HG02884 (cell line): ENCODE measurements at regions not wholly inside any gene's neighbourhood (a gene's known extent, or its start where the extent isn't known, plus 50 kb on each side); places are given as distances from the start of the nearest gene placed in this dataset.
A peak's percentile ranks its signal among the peaks of the same experiment; 100 is the strongest.
"Not testable (repeated sequence)": the region's sequence is repeated elsewhere in the genome, so short reads cannot be mapped to it uniquely, and the experiment has no call there.

Experiments used
- ATAC-seq: cut with Tn5 transposase; IDR thresholded peaks from one replicate; pipeline ENCODE4 v1.9.1; 2021; ENCODE audit warnings: mild to moderate bottlenecking, moderate library complexity; ENCODE audit not compliant: unreplicated experiment

- ATAC-seq: no peak
Observed at GRCh38 chr4:144363890-144364289, 223.4 kb upstream of the GYPA start.

DNA sequence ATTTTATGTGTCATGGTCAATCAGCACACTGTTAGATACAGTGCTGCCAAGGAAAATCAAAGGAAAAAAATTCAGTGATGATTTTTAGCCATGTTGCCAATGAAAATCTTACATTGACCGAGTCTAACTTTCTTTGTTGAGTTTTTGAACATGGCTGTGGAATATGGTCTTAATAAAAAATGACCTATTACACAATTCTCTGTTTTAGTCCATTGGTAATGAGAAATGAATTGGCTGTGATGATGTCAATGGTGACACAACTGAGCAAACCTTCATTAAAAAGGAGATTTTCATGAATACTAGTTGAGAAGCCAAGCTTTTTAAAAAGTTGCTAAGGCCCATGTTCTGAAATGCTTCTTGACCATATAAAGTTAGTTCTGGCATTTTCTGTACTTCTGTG, 225.9 kb upstream of the GYPA start:
- ATAC-seq: no peak

DNA sequence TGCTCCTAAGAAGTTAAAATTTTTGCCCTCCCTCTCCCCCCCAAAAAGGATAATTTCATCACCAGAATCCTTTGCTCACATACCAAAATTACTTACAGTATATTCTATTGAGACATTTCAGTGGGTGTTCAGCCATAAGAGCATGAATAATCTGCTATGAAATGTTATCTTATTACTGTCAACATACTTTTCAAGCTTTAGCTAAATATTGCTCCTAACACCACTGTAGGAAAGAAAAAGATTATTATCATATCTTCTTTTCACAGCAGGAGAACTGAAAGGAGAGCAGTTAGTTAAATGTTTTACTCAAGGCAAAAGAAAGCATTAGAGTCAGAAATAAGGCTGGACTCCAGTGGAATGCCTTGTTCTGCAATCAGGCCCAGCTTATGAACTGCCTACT, 231.0 kb upstream of the GYPA start:
- no peak for ATAC-seq

DNA sequence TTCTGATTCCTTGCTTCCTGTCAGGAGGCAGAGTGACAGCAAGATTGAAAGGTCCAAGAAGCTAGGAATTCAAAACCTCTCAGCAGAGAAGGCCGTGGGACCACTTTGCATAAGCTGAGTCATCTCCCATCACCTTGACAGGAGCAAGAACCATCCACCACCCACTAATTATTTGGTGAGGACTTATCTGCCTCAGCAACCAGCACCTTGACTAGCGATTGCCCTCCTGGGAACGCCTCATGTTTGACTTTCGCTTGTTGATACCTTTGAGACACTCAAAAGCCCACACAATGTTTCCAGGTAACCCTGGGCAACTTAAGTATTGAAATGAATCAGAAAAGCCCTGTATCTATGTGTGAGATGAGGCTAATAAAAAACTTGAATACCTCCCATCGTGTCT, 233.5 kb upstream of the GYPA start:
- ATAC-seq: peak; percentile 97

DNA sequence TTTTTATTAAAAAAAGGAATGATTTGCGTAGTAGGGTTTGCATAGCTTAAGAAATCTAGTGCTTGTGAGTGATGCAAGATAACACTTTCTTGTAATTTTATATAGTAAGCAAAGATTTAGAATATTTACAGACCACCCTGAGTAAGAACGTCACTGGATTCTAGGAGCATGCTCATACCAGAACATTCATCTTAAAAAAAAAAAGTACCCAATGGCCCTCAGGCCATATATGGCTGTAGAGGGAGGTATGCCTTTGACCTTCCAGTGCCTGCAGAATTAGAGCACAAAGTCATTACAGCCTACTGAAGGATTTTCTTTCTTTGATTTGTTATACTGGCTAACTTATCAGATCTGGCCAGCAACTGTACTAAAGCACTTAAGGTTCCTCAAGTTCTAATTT, 236.3 kb upstream of the GYPA start:
- ATAC-seq: no peak

DNA sequence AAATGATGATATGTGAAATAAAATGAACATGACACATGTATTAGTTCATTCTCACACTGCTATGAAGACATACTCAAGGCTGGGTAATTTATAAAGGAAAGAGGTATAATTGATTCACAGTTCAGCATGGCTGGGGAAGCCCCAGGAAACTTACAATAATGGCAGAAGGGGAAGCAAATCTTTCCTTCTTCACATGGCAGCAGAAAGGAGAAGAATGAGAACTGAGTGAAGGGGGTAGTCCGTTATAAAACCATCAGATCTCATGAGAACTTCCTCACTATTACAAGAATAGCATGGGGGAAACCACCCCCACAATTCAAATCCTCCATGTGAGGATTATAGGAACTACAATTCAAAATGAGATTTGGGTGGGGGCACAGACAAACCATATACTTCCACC, 243.9 kb upstream of the GYPA start:
- ATAC-seq: no peak

DNA sequence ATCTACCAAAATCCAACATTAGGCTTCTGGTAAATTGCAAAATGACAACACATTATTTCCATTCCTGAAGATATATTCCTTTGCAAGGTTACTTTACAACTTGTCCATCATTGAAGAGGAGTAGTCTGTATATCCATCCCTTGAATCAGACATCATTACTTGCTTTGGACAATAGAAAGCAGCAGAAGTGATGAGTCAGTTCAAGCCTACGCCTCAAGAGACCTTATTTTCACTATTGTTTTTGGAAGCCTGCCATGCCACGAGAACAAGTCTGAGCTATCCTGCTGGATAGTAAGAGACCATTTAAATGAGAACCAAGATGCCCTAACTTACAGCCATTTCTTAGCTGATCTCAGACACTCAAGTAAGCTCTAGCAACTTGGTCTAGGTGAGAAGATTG, 246.0 kb upstream of the HHIP start:
- peak; percentile 92 for ATAC-seq

- no peak for ATAC-seq
Observed at GRCh38 chr4:144402176-144402575, 243.8 kb upstream of the HHIP start.

- ATAC-seq: no peak
Observed at GRCh38 chr4:144402999-144403398, 243.0 kb upstream of the HHIP start.

DNA sequence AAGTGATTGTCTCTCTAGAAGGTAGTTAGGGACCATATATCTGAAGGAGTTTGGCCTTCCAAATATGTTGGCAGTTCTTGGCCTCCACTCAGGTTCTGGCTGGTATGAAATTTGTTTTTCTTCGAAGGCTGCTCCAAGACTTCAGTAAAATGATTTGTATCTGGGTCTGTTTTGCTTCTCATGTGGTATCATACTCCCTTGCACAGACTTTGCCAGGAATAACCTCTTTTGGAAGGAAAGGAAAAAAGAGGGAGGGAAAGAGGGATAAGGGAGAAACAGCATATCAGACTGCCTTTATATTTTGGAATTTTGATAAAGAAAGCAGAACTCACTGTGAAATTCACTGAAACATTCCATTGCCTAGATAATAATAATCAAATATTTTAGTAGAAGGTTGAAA, 242.1 kb upstream of the HHIP start:
- no peak for ATAC-seq

- ATAC-seq: no peak
Observed at GRCh38 chr4:144409525-144409924, 236.4 kb upstream of the HHIP start.

DNA sequence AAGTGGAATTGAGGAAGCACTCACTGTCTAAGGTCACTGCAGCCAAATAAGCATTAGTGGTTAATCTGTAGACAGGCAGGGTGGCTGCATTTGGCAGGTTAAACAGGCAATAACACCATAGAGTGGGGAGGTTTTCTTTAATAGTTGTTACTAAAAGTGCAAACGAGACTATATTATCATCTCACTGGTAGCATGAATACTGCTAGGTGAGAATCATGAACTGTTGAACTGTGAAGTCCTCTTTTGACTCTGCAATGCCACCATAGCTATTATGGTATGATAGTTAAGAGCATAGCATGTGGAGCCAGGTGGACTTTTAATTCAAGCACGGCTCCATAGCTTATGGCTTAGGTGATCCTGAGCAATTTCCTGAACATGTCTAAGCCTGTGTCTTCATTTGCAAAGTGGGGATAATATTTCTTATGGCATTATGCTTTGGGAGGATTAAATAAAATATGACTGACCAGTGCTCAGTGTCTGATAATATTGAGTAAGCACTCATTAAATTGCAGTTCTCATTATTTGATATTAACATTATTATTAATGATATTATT, 235.6 kb upstream of the HHIP start:
- peak; percentile 35 for ATAC-seq

GRCh38 chr4:144411119-144411518, 234.8 kb upstream of the HHIP start:
- peak; percentile 68 for ATAC-seq

DNA sequence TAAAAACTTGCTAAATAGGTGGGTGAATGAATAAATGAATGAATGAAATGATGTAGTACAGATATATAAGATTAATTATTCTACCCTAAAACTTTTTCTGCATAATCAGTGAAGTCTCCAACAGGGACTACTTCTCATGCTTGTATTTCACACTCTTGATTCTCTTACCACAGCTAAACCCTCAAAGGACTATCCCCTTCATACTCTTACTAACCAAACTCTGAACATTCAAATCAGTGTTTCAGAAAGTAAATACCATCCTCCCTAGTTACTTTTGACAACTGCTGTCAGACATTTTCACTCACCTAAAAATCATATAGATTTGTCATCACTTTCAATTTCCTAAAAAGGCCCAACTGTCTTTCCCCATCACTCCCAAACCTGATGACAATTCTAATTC, 234.3 kb upstream of the HHIP start:
- ATAC-seq: peak; percentile 71

DNA sequence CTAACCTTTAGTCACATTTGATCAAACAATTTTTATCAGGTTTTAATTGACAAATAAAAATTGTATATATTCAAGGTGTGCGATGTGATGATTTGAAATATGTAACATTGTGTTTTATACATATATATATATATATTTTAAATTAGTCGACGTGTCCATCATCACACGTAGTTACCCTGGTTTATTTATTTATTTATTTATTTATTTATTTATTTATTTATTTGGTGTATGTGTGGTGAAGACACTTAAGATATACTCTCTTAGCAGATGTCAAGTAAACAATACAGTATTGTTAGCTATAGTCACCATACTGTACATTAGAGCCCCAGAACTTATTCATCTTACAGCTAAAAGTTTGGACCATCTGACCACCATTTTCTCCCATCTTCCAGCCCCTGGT, 224.9 kb upstream of the HHIP start:
- ATAC-seq: no peak

DNA sequence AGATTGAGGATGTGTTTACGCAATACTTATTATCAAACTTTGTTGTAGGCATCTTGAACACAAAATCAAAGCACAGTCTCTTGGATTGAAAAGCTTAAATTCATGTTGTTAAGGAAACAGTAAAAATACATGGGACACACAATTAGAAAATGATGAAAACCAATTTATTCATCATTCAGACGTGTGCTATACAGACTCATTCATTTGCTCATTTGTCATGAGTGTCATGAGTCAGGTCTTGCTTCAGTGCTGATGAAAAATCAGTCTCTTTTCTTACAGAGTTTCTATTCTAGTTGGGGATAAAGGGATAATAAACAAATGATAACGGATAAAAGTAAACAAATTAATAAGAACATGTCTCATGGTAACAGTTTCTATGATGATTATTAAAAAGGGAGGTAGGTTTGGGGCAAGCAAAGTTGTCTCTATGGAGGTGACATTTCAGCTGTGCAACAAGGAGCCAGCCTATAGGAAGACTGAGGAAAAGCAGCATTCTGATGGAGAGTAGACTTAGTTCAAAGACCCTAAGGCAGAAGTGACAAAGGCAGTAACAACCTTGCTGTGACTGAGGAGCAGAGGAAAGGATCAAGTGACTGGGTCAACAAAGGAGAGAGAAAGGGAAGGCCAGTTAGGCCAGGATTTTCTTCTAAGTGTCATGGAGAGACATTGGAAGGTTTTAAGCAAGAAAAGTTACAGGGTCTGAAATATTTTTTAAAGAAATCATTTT, 224.0 kb upstream of the HHIP start:
- no peak for ATAC-seq

GRCh38 chr4:144423930-144424329, 222.0 kb upstream of the HHIP start:
- no peak for ATAC-seq

- not testable (repeated sequence) for ATAC-seq
Observed at GRCh38 chr4:144426023-144426422, 219.9 kb upstream of the HHIP start.

DNA sequence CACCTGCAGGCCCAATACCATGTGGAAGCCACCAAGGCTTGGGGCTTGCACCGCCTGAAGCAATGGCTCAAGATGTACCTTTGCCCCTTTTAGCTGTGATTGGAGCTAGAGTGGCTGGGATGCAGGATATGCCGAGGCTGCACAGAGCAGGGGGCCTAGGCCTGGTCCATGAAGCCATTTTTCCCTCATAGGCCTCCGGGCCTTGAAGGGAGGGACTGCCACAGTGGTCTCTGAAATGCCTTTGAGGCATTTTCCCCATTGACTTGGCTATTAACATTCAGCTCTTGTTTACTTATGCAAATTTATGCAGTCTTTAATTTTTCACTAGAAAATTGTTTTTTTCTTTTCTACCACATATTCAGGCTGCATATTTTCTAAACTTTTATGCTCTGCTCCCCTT, 203.2 kb upstream of the HHIP start:
- ATAC-seq: no peak

GRCh38 chr4:144449611-144450010, 196.3 kb upstream of the HHIP start:
- ATAC-seq: no peak

DNA sequence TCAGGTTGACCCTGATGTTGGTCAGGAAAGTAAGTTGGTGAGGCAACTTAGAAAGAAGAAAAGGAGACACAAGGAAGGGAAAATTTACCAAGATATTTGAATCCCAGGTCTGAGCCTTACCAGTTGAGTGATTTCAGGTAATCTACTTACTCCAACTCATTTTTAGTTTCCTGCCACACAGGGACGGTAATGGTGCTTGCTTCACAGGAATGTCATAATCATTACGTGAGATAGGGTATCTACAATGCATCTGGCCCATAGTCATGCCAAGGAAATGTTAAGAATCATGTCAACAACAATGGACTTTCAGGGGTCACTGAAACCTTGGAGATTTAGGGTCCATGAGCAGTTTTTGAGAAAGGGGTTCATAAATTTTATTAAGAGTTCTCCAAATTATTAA, 195.4 kb upstream of the HHIP start:
- ATAC-seq: no peak

DNA sequence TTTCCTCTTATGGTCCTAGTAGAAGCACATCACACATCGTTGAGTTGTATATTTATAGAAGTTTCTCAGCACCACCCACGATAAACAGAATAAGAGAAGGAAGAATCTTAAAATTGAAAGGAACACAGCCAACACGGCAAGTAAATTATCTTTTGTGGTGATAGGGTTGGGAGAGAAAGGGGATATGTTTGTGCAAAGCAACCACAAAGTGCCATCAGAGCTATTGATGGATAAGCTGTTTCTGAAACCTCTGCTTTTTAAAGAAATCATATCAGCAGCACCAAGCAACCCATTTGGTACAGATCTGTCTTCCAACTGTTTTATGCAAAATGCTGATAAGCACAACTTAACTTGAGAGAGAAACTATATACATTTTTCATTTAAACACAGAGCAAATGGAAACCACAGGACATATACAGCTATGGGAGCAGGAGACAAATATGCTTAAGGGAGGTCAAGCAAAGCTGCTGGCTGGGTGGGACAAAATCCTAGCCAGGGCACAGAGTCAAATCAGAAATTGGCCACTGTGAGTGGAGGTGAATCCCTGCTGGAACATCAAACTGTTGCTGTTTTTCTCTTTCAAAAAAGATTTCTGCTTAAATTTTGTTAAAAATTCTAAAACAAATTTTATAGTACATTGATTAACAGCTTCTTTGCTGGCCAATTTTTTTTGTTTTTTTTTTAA, 194.0 kb upstream of the HHIP start:
- ATAC-seq: no peak
